ENCODE measurements at regions not wholly inside any gene's neighbourhood (a gene's known extent, or its start where the extent isn't known, plus 50 kb on each side); places are given as distances from the start of the nearest gene placed in this dataset.

DNA sequence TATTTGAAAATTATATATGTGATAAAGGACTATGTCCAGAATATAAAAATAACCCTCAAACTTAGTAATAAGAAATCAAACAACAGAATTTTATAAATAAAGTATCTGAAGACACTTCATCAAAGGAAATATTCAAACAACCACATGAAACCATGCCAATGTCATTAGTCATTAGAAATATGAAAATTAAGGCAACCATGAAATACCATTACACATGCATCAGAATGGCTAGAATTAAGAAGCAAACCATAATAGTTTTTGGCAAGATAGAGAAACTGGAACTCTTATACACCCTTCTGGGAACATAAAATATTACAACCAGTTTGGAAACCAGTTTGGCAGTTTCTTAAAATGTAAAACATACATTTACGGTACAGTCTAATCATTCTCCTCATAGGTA, 137.2 kb upstream of the ADGRB3 start:
- no peak for TF ChIP-seq POLR2AphosphoS5 (IDR thresholded peaks at IDR 0.05; ENCODE audit: insufficient read depth, low read depth, low read length)
- no peak for TF ChIP-seq POLR2A (IDR thresholded peaks at IDR 0.05; ENCODE audit: low read depth, low read length)
- TF ChIP-seq, protein P1, sequence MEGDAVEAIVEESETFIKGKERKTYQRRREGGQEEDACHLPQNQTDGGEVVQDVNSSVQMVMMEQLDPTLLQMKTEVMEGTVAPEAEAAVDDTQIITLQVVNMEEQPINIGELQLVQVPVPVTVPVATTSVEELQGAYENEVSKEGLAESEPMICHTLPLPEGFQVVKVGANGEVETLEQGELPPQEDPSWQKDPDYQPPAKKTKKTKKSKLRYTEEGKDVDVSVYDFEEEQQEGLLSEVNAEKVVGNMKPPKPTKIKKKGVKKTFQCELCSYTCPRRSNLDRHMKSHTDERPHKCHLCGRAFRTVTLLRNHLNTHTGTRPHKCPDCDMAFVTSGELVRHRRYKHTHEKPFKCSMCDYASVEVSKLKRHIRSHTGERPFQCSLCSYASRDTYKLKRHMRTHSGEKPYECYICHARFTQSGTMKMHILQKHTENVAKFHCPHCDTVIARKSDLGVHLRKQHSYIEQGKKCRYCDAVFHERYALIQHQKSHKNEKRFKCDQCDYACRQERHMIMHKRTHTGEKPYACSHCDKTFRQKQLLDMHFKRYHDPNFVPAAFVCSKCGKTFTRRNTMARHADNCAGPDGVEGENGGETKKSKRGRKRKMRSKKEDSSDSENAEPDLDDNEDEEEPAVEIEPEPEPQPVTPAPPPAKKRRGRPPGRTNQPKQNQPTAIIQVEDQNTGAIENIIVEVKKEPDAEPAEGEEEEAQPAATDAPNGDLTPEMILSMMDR (IDR thresholded peaks at IDR 0.05; ENCODE audit: extremely low read depth in 1 of 2, insufficient read depth in 1 of 2, low read depth in 1 of 2, low read length in 2 of 2), result no peak
- no peak for TF ChIP-seq EZH2 (IDR thresholded peaks at IDR 0.05; ENCODE audit: borderline replicate concordance, low read depth, low read length, severe bottlenecking)
- no peak for TF ChIP-seq FOS (IDR thresholded peaks at IDR 0.05; ENCODE audit: borderline replicate concordance, insufficient read depth, low read length)
- no peak for TF ChIP-seq JUN (IDR thresholded peaks at IDR 0.05; ENCODE audit: borderline replicate concordance, insufficient read depth, insufficient read length, low read depth)
- TF ChIP-seq, protein P2, sequence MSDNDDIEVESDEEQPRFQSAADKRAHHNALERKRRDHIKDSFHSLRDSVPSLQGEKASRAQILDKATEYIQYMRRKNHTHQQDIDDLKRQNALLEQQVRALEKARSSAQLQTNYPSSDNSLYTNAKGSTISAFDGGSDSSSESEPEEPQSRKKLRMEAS (IDR thresholded peaks at IDR 0.05; ENCODE audit: insufficient read depth, insufficient read length), result no peak
- TF ChIP-seq MYC (IDR thresholded peaks at IDR 0.05; ENCODE audit: low read depth, low read length), result no peak
- no peak for TF ChIP-seq GATA2 (IDR thresholded peaks at IDR 0.05; ENCODE audit: insufficient read depth, insufficient read length, low read depth, low read length)

Measured in endothelial cell of umbilical vein (primary cell).